ENCODE measurements at regions not wholly inside any gene's neighbourhood (a gene's known extent, or its start where the extent isn't known, plus 50 kb on each side); places are given as distances from the start of the nearest gene placed in this dataset.

DNA sequence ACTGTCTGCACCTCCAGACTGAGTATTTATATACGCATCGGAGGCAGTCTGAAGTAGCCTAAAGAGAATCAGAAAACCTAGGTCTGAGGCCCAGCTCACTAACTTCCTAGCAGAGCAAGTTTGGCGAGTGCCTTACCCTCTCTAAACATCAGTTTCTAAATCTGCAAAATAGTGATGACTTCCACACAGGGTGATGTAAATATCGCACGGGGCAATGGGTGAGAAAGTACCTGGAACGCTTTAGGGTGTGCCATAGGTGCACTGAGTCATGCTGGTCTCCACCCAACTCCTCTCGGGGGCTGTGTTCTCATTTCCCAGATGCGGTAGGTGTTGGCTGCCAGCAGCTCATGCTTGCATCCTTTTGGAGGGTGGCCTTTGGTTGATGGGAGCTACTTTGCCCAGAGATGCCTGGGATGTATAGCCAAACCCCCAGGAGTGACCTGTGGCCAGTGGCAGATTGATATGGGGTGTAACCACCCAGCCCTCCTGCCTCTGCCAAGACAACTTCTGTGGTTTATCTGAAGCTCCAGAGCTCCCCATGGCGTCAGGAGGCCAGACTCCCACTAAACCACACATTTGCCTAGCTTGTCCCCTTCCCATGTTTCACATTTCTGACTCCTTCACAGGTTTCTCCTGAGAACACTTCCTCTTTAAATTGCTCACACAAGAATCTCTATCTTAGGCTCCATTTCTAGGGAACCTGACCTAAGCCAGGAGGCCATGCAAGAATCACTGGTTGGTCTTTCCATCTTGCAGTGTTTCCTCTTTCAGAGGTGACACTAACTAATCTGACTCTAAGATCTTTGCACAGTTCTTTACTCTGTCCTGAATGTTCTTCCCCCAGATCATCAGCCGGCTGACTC is 62.0 kb upstream of the TUNAR start:
- no peak for TF ChIP-seq POLR2A (IDR thresholded peaks at IDR 0.05)
- TF ChIP-seq, protein P1, sequence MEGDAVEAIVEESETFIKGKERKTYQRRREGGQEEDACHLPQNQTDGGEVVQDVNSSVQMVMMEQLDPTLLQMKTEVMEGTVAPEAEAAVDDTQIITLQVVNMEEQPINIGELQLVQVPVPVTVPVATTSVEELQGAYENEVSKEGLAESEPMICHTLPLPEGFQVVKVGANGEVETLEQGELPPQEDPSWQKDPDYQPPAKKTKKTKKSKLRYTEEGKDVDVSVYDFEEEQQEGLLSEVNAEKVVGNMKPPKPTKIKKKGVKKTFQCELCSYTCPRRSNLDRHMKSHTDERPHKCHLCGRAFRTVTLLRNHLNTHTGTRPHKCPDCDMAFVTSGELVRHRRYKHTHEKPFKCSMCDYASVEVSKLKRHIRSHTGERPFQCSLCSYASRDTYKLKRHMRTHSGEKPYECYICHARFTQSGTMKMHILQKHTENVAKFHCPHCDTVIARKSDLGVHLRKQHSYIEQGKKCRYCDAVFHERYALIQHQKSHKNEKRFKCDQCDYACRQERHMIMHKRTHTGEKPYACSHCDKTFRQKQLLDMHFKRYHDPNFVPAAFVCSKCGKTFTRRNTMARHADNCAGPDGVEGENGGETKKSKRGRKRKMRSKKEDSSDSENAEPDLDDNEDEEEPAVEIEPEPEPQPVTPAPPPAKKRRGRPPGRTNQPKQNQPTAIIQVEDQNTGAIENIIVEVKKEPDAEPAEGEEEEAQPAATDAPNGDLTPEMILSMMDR (IDR thresholded peaks at IDR 0.05) = no peak
